Naive thymus-derived CD4-positive, alpha-beta T cell (primary cell): ENCODE measurements at regions not wholly inside any gene's neighbourhood (a gene's known extent, or its start where the extent isn't known, plus 50 kb on each side); places are given as distances from the start of the nearest gene placed in this dataset.
"Not testable (repeated sequence)": the region's sequence is repeated elsewhere in the genome, so short reads cannot be mapped to it uniquely, and the experiment has no call there.

Source experiments
- ATAC-seq: fragments of 150-1000 bp; cut with Tn5 transposase; 2 replicates; pipeline ENCODE4 v1.10.0; 2021; ENCODE audit warnings: mild to moderate bottlenecking, moderate library complexity
- CTCF ChIA-PET: fragments of 350-600 bp; sonication (Branson Sonifier 250); formaldehyde crosslinking; loops from one replicate; lab custom pipeline; 2021; ENCODE audit warnings: antibody characterized with exemption; lab: Charles Lee
- POLR2A ChIA-PET: fragments of 350-600 bp; sonication (Branson Sonifier 250); formaldehyde crosslinking; loops from one replicate; lab custom pipeline; 2021; ENCODE audit warnings: antibody characterized with exemption, inconsistent platforms; lab: Charles Lee
- DNase-seq, 9 donors: peaks; one replicate each; pipeline versions ENCODE4 v3.0.0 to v3.0.0-alpha.2; 2020 to 2022; ENCODE audit warnings: mixed read lengths in 1 of 9
- H3K27ac ChIP-seq: one replicate; pipeline ENCODE4 v1.7.0; 2013; ENCODE audit warnings: mild to moderate bottlenecking, low read depth, low read length, moderate library complexity
- H3K27me3 ChIP-seq, 2 donors: one replicate each; pipeline ENCODE4 v1.7.0; 2013; ENCODE audit warnings: low read length in 2 of 2, mild to moderate bottlenecking in 2 of 2, moderate library complexity in 2 of 2; ENCODE audit not compliant: control insufficient read depth in 2 of 2, insufficient read depth in 2 of 2
- H3K36me3 ChIP-seq, 3 experiments: 1 replicate in 2 of 3; 2 replicates in 1 of 3; pipeline ENCODE4 v1.7.0; 2013; ENCODE audit warnings: low read length in 3 of 3, mild to moderate bottlenecking in 3 of 3, moderate library complexity in 1 of 3; ENCODE audit not compliant: insufficient read depth in 3 of 3, control insufficient read depth in 2 of 3
- H3K4me1 ChIP-seq, 2 donors: one replicate each; pipeline ENCODE4 v1.7.0; 2013; ENCODE audit warnings: low read length in 2 of 2, mild to moderate bottlenecking in 2 of 2, moderate library complexity in 1 of 2; ENCODE audit not compliant: control insufficient read depth in 2 of 2, insufficient read depth in 2 of 2
- H3K4me3 ChIP-seq: 2 replicates; pipeline ENCODE4 v1.7.0; 2013; ENCODE audit warnings: mild to moderate bottlenecking, low read length
- H3K9me3 ChIP-seq, 3 experiments: 1 replicate in 2 of 3; 2 replicates in 1 of 3; pipeline ENCODE4 v1.7.0; 2013; ENCODE audit warnings: low read length in 3 of 3; ENCODE audit not compliant: control insufficient read depth in 2 of 3
- H3K27ac Mint-ChIP-seq, 9 donors: one replicate each; pipeline ENCODE4 v1.8.0; 2020 to 2022; ENCODE audit warnings: mixed read lengths in 9 of 9, mild to moderate bottlenecking in 8 of 9, moderate library complexity in 5 of 9, inconsistent platforms in 2 of 9
- H3K27me3 Mint-ChIP-seq, 5 donors: one replicate each; pipeline ENCODE4 v1.8.0; 2021 to 2022; ENCODE audit warnings: mixed read lengths in 5 of 5, mild to moderate bottlenecking in 1 of 5
- H3K36me3 Mint-ChIP-seq, 5 donors: one replicate each; pipeline ENCODE4 v1.8.0; 2020 to 2022; ENCODE audit warnings: mixed read lengths in 5 of 5, mild to moderate bottlenecking in 3 of 5, inconsistent platforms in 1 of 5
- H3K4me1 Mint-ChIP-seq, 7 donors: one replicate each; pipeline ENCODE4 v1.8.0; 2020 to 2022; ENCODE audit warnings: mixed read lengths in 7 of 7, mild to moderate bottlenecking in 3 of 7, inconsistent platforms in 1 of 7
- H3K4me3 Mint-ChIP-seq, 10 donors: one replicate each; pipeline ENCODE4 v1.8.0; 2020 to 2022; ENCODE audit warnings: mild to moderate bottlenecking in 10 of 10, mixed read lengths in 10 of 10, moderate library complexity in 6 of 10, inconsistent platforms in 2 of 10
- H3K9me3 Mint-ChIP-seq, 11 donors: one replicate each; pipeline ENCODE4 v1.8.0; 2020 to 2022; ENCODE audit warnings: mixed read lengths in 11 of 11, mild to moderate bottlenecking in 4 of 11, inconsistent platforms in 1 of 11, moderate library complexity in 1 of 11
- intact Hi-C, 2 donors: fragments of 100-400 bp; cut with micrococcal nuclease; formaldehyde crosslinking; loops; one replicate each; pipeline ENCODE4 v1.15.1; 2023

GRCh38 chr6:140533526-140533925, 1159.1 kb upstream of the CITED2 start:
- H3K9me3 ChIP-seq = no peaks in the 10 kb centered on the region
- no peak overlapping the region for H3K27ac ChIP-seq
- intact Hi-C loops = no loop called here
- no peaks in the 10 kb centered on the region for H3K36me3 ChIP-seq
- Mint-ChIP-seq H3K4me3 (no peak overlapping the region), H3K9me3 (peaks cover 0 to 16% (median 3%) of the 10 kb centered on the region in 11 donors), H3K27ac (no peak overlapping the region), H3K4me1 (peaks cover 0 to 6% (median 0%) of the 10 kb centered on the region in 7 donors), H3K27me3 (peaks cover 0 to 10% (median 5%) of the 10 kb centered on the region in 5 donors), H3K36me3 (peaks cover 0 to 2% (median 0%) of the 10 kb centered on the region in 5 donors)
- no peak overlapping the region for H3K4me3 ChIP-seq
- DNase-seq (no peak), ATAC-seq (no peak)
- H3K4me1 ChIP-seq = no peaks in the 10 kb centered on the region
- POLR2A ChIA-PET = no interaction called here
- no peaks in the 10 kb centered on the region for H3K27me3 ChIP-seq
- CTCF ChIA-PET = interaction anchor here (0.6 kb wide), 1 partner anchor 20 kb away, joined by 3 read pairs; no protein-coding TSS in a partner anchor

- H3K27me3 Mint-ChIP-seq = peaks cover 0 to 4% (median 0%) of the 10 kb centered on the region in 5 donors
- H3K9me3 ChIP-seq = no peaks in the 10 kb centered on the region
- no peak overlapping the region for H3K27ac ChIP-seq
- intact Hi-C loops = no loop called here
- H3K27me3 ChIP-seq = no peaks in the 10 kb centered on the region
- no peaks in the 10 kb centered on the region for H3K4me1 Mint-ChIP-seq
- H3K4me1 ChIP-seq = no peaks in the 10 kb centered on the region
- H3K4me3 ChIP-seq = no peak overlapping the region
- ChIA-PET CTCF (no interaction called here), POLR2A (no interaction called here)
- peaks cover 0 to 2% (median 0%) of the 10 kb centered on the region in 11 donors for H3K9me3 Mint-ChIP-seq
- no peak overlapping the region for H3K27ac Mint-ChIP-seq
- no peaks in the 10 kb centered on the region for H3K36me3 Mint-ChIP-seq
- ATAC-seq = no peak
- no peaks in the 10 kb centered on the region for H3K36me3 ChIP-seq
- H3K4me3 Mint-ChIP-seq = no peak overlapping the region
- no peak for DNase-seq
Observed at GRCh38 chr6:140504776-140505175, 1130.3 kb upstream of the CITED2 start.

GRCh38 chr6:140500849-140501248, 1126.4 kb upstream of the CITED2 start:
- no peaks in the 10 kb centered on the region for H3K36me3 Mint-ChIP-seq
- H3K27me3 Mint-ChIP-seq = peaks cover 0 to 4% (median 0%) of the 10 kb centered on the region in 5 donors
- no peaks in the 10 kb centered on the region for H3K4me1 Mint-ChIP-seq
- no peak overlapping the region for H3K27ac Mint-ChIP-seq
- Histone ChIP-seq H3K9me3 (no peaks in the 10 kb centered on the region), H3K4me3 (no peak overlapping the region), H3K27ac (no peak overlapping the region), H3K27me3 (no peaks in the 10 kb centered on the region), H3K4me1 (no peaks in the 10 kb centered on the region), H3K36me3 (no peaks in the 10 kb centered on the region)
- CTCF ChIA-PET = no interaction called here
- no peak for ATAC-seq
- peaks cover 0 to 2% (median 0%) of the 10 kb centered on the region in 11 donors for H3K9me3 Mint-ChIP-seq
- POLR2A ChIA-PET = no interaction called here
- no peak for DNase-seq
- intact Hi-C loops = no loop called here
- no peak overlapping the region for H3K4me3 Mint-ChIP-seq

GRCh38 chr6:140499607-140500006, 1125.2 kb upstream of the CITED2 start:
- H3K27me3 ChIP-seq = no peaks in the 10 kb centered on the region
- no peaks in the 10 kb centered on the region for H3K4me1 ChIP-seq
- H3K27ac ChIP-seq = no peak overlapping the region
- intact Hi-C loops = no loop called here
- ATAC-seq (no peak), DNase-seq (no peak)
- no peaks in the 10 kb centered on the region for H3K9me3 ChIP-seq
- Mint-ChIP-seq H3K4me3 (no peak overlapping the region), H3K27me3 (peaks cover 0 to 6% (median 3%) of the 10 kb centered on the region in 5 donors), H3K36me3 (no peaks in the 10 kb centered on the region), H3K4me1 (no peaks in the 10 kb centered on the region), H3K9me3 (peaks cover 0 to 2% (median 0%) of the 10 kb centered on the region in 11 donors), H3K27ac (no peak overlapping the region)
- ChIA-PET POLR2A (no interaction called here), CTCF (no interaction called here)
- no peak overlapping the region for H3K4me3 ChIP-seq
- H3K36me3 ChIP-seq = no peaks in the 10 kb centered on the region

GRCh38 chr6:140494321-140495108, 1120.1 kb upstream of the CITED2 start:
- no peak overlapping the region for H3K27ac ChIP-seq
- ATAC-seq = no peak
- H3K4me1 ChIP-seq = no peaks in the 10 kb centered on the region
- ChIA-PET CTCF (no interaction called here), POLR2A (no interaction called here)
- Mint-ChIP-seq H3K27me3 (peaks cover 0 to 6% (median 4%) of the 10 kb centered on the region in 5 donors), H3K4me1 (no peaks in the 10 kb centered on the region), H3K4me3 (no peak overlapping the region), H3K9me3 (peaks cover 0 to 6% (median 1%) of the 10 kb centered on the region in 11 donors), H3K36me3 (no peaks in the 10 kb centered on the region), H3K27ac (no peak overlapping the region)
- H3K36me3 ChIP-seq = no peaks in the 10 kb centered on the region
- no peaks in the 10 kb centered on the region for H3K27me3 ChIP-seq
- no peak for DNase-seq
- H3K4me3 ChIP-seq = no peak overlapping the region
- H3K9me3 ChIP-seq = no peaks in the 10 kb centered on the region
- intact Hi-C loops = no loop called here

GRCh38 chr6:140493470-140493869, 1119.0 kb upstream of the CITED2 start:
- H3K9me3 ChIP-seq, DNase-seq, H3K4me1 ChIP-seq, H3K27ac Mint-ChIP-seq, H3K4me3 Mint-ChIP-seq, H3K27me3 ChIP-seq, ATAC-seq, H3K4me1 Mint-ChIP-seq, H3K36me3 Mint-ChIP-seq, CTCF ChIA-PET, intact Hi-C loops, POLR2A ChIA-PET, H3K27me3 Mint-ChIP-seq, H3K4me3 ChIP-seq, H3K9me3 Mint-ChIP-seq, H3K27ac ChIP-seq, H3K36me3 ChIP-seq: not testable (repeated sequence)

- no peak for DNase-seq
- no peaks in the 10 kb centered on the region for H3K36me3 ChIP-seq
- H3K27me3 ChIP-seq = no peaks in the 10 kb centered on the region
- H3K36me3 Mint-ChIP-seq = no peaks in the 10 kb centered on the region
- peaks cover 0 to 6% (median 1%) of the 10 kb centered on the region in 11 donors for H3K9me3 Mint-ChIP-seq
- H3K4me1 ChIP-seq = no peaks in the 10 kb centered on the region
- intact Hi-C loops = no loop called here
- H3K9me3 ChIP-seq = no peaks in the 10 kb centered on the region
- ATAC-seq = no peak
- H3K27me3 Mint-ChIP-seq = peaks cover 0 to 6% (median 5%) of the 10 kb centered on the region in 5 donors
- H3K4me3 Mint-ChIP-seq = no peak overlapping the region
- peaks cover 0 to 3% (median 0%) of the 10 kb centered on the region in 7 donors for H3K4me1 Mint-ChIP-seq
- ChIA-PET POLR2A (no interaction called here), CTCF (no interaction called here)
- H3K4me3 ChIP-seq = no peak overlapping the region
- H3K27ac Mint-ChIP-seq = no peak overlapping the region
- no peak overlapping the region for H3K27ac ChIP-seq
Observed at GRCh38 chr6:140490081-140490480, 1115.6 kb upstream of the CITED2 start.
